A549 (cell line): ENCODE measurements at regions not wholly inside any gene's neighbourhood (a gene's known extent, or its start where the extent isn't known, plus 50 kb on each side); places are given as distances from the start of the nearest gene placed in this dataset.

Experiments
- ATAC-seq, 2 experiments: fragments of 200-7000 bp in 1 of 2; fragments of >200 bp in 1 of 2; cut with Nextera tagmentation in 1 of 2; cut with Tn5 transposase in 1 of 2; 3 replicates each; pipeline versions ENCODE4 v1.8.0 to v1.9.1; 2018 to 2020; ENCODE audit warnings: mild to moderate bottlenecking in 1 of 2, moderate library complexity in 1 of 2
- CTCF ChIA-PET: fragments of 300-600 bp; sonication (Branson Sonifier 250); formaldehyde crosslinking; extraction: SDS; loops from one replicate; lab custom pipeline; 2021; ENCODE audit warnings: antibody characterized with exemption, inconsistent platforms; lab: Yijun Ruan, JAX
- POLR2A ChIA-PET: fragments of 350-600 bp; formaldehyde crosslinking; extraction: SDS; loops from one replicate; lab custom pipeline; 2021; ENCODE audit warnings: antibody characterized with exemption, inconsistent platforms; lab: Yijun Ruan, JAX
- DNase-seq, 2 experiments: peaks; one replicate each; pipeline versions ENCODE4 v3.0.0 to v3.0.0-alpha.2; 2011 to 2016; ENCODE audit warnings: low read depth in 1 of 2, low spot score in 1 of 2
- FAIRE-seq: peaks from 2 replicates; lab custom pipeline; 2011; peaks lifted over from hg19 to GRCh38; lab: Jason Lieb, UNC
- H3K27ac ChIP-seq, 2 experiments: fragments of >200 bp; sonication (Bioruptor Twin); formaldehyde crosslinking; 3 replicates each; pipeline ENCODE4 v1.5.1; 2016 to 2017
- H3K4me1 ChIP-seq: fragments of >200 bp; sonication (Bioruptor Twin); formaldehyde crosslinking; 3 replicates; pipeline ENCODE4 v1.6.1; 2016
- H3K4me2 ChIP-seq: fragments of >200 bp; sonication (Bioruptor Twin); formaldehyde crosslinking; 3 replicates; pipeline ENCODE4 v1.6.1; 2016
- H3K4me3 ChIP-seq: fragments of >200 bp; sonication (Bioruptor Twin); formaldehyde crosslinking; 3 replicates; pipeline ENCODE4 v1.5.1; 2016
- H3K9me3 ChIP-seq: fragments of >200 bp; sonication (Bioruptor Twin); formaldehyde crosslinking; 3 replicates; pipeline ENCODE4 v1.6.1; 2016
- BCL3 ChIP-seq: fragments of >200 bp; sonication (Bioruptor Twin); formaldehyde crosslinking; IDR thresholded peaks from 3 replicates; pipeline ENCODE4 v1.6.1; 2016
- CHD2 ChIP-seq: fragments of 150-350 bp; IDR thresholded peaks from 2 replicates; pipeline ENCODE4 v1.6.1; 2014; ENCODE audit warnings: low read length; ENCODE audit not compliant: partially characterized antibody
- CHD4 ChIP-seq: fragments of 200-600 bp; sonication (generic); IDR thresholded peaks from 2 replicates; pipeline ENCODE4 v1.6.1; 2016; ENCODE audit warnings: antibody characterized with exemption, mild to moderate bottlenecking, borderline replicate concordance
- EHF ChIP-seq: fragments of 250-450 bp; sonication (Bioruptor Pico); IDR thresholded peaks from 2 replicates; pipeline ENCODE4 v1.5.0; 2020; ENCODE audit warnings: mild to moderate bottlenecking
- EHMT2 ChIP-seq: fragments of 200-600 bp; sonication (generic); IDR thresholded peaks from 2 replicates; pipeline ENCODE4 v1.6.1; 2016; ENCODE audit warnings: antibody characterized with exemption, low read depth, mild to moderate bottlenecking, moderate library complexity
- ELK1 ChIP-seq: fragments of 150-350 bp; IDR thresholded peaks from 2 replicates; pipeline ENCODE4 v1.6.1; 2014; ENCODE audit warnings: low read depth, mild to moderate bottlenecking, low read length
- EP300 ChIP-seq, 2 experiments: fragments of >200 bp; sonication (Bioruptor Twin); formaldehyde crosslinking; IDR thresholded peaks; 2 replicates in 1 of 2; 3 replicates in 1 of 2; pipeline ENCODE4 v1.6.1; 2016 to 2017
- ESRRA ChIP-seq: fragments of 150-350 bp; IDR thresholded peaks from 2 replicates; pipeline ENCODE4 v1.6.1; 2014; ENCODE audit warnings: mild to moderate bottlenecking, low read length, borderline replicate concordance
- FOSB ChIP-seq: fragments of 250-450 bp; sonication (Bioruptor Pico); IDR thresholded peaks from 2 replicates; pipeline ENCODE4 v1.5.0; 2020; ENCODE audit warnings: mild to moderate bottlenecking, moderate library complexity
- FOSL2 ChIP-seq, 2 experiments: fragments of 450-650 bp in 1 of 2; fragments of >200 bp in 1 of 2; sonication (Bioruptor Twin) in 1 of 2; formaldehyde crosslinking; IDR thresholded peaks; 2 replicates each; pipeline versions ENCODE4 v1.5.0 to v1.6.1; 2016 to 2020; ENCODE audit warnings: mild to moderate bottlenecking in 1 of 2, moderate library complexity in 1 of 2
- FOXS1 ChIP-seq: fragments of 250-450 bp; sonication (Bioruptor Pico); IDR thresholded peaks from 2 replicates; pipeline ENCODE4 v1.5.0; 2020; ENCODE audit warnings: mild to moderate bottlenecking, moderate library complexity
- GATA3 ChIP-seq: IDR thresholded peaks from 2 replicates; pipeline ENCODE4 v1.6.1; 2012; ENCODE audit warnings: borderline replicate concordance
- HMGXB4 ChIP-seq: fragments of 250-450 bp; sonication (Bioruptor Pico); IDR thresholded peaks from 2 replicates; pipeline ENCODE4 v1.5.0; 2021; ENCODE audit warnings: mild to moderate bottlenecking, moderate library complexity, borderline replicate concordance
- JUN ChIP-seq, 2 experiments: fragments of >200 bp; sonication (Bioruptor Twin); formaldehyde crosslinking; IDR thresholded peaks; 2 replicates in 1 of 2; 3 replicates in 1 of 2; pipeline ENCODE4 v1.6.1; 2016 to 2017
- KDM1A ChIP-seq: fragments of 200-600 bp; sonication (generic); IDR thresholded peaks from 2 replicates; pipeline ENCODE4 v1.6.1; 2016; ENCODE audit warnings: low read depth, mild to moderate bottlenecking
- KDM5A ChIP-seq: fragments of 200-600 bp; sonication (generic); IDR thresholded peaks from 2 replicates; pipeline ENCODE4 v1.6.1; 2016; ENCODE audit warnings: antibody characterized with exemption, mild to moderate bottlenecking
- MAFK ChIP-seq: fragments of 450-650 bp; IDR thresholded peaks from 2 replicates; pipeline ENCODE4 v1.6.1; 2014; ENCODE audit not compliant: partially characterized antibody
- MAZ ChIP-seq: fragments of 150-350 bp; IDR thresholded peaks from 2 replicates; pipeline ENCODE4 v1.6.1; 2014; ENCODE audit warnings: antibody characterized with exemption, low read depth, low read length, borderline replicate concordance
- NFE2L2 ChIP-seq: fragments of 150-350 bp; conservative IDR thresholded peaks from 2 replicates; pipeline ENCODE4 v1.6.1; 2014; ENCODE audit warnings: low read length
- NPAS2 ChIP-seq: fragments of 250-450 bp; sonication (Bioruptor Pico); IDR thresholded peaks from 2 replicates; pipeline ENCODE4 v1.8.0; 2022; ENCODE audit warnings: mild to moderate bottlenecking, moderate library complexity, borderline replicate concordance
- PHF8 ChIP-seq: fragments of 200-600 bp; sonication (generic); IDR thresholded peaks from 2 replicates; pipeline ENCODE4 v1.6.1; 2016; ENCODE audit warnings: low read depth, mild to moderate bottlenecking, antibody characterized with exemption, moderate library complexity, borderline replicate concordance
- POLR2A ChIP-seq: IDR thresholded peaks from 2 replicates; pipeline ENCODE4 v1.6.1; 2012; ENCODE audit warnings: mild to moderate bottlenecking, low read length
- POLR2AphosphoS2 ChIP-seq: conservative IDR thresholded peaks from 2 replicates; pipeline ENCODE4 v1.6.1; 2012; ENCODE audit warnings: low read length, improper control_type of control experiment, inconsistent platforms
- RAD21 ChIP-seq, 2 experiments: fragments of >200 bp in 1 of 2; sonication (Bioruptor Twin) in 1 of 2; formaldehyde crosslinking in 1 of 2; IDR thresholded peaks in 1 of 2; conservative IDR thresholded peaks in 1 of 2; 2 replicates in 1 of 2; 3 replicates in 1 of 2; pipeline ENCODE4 v1.6.1; 2012 to 2018; ENCODE audit warnings: inconsistent platforms in 1 of 2
- REST ChIP-seq: fragments of 200-600 bp; sonication (generic); IDR thresholded peaks from 2 replicates; pipeline ENCODE4 v1.6.1; 2016; ENCODE audit warnings: antibody characterized with exemption, mild to moderate bottlenecking, moderate library complexity
- RNF2 ChIP-seq: fragments of 200-600 bp; sonication (generic); IDR thresholded peaks from 2 replicates; pipeline ENCODE4 v1.6.1; 2016; ENCODE audit warnings: low read depth, mild to moderate bottlenecking, antibody characterized with exemption, moderate library complexity, borderline replicate concordance
- TFCP2L1 ChIP-seq: fragments of 250-450 bp; sonication (Bioruptor Pico); IDR thresholded peaks from 2 replicates; pipeline ENCODE4 v1.5.0; 2021; ENCODE audit warnings: mild to moderate bottlenecking
- USF2 ChIP-seq: fragments of 450-650 bp; IDR thresholded peaks from 2 replicates; pipeline ENCODE4 v1.6.1; 2014; ENCODE audit warnings: antibody characterized with exemption
- ZC3H11A ChIP-seq: fragments of 450-650 bp; IDR thresholded peaks from 2 replicates; pipeline ENCODE4 v1.6.1; 2014; ENCODE audit warnings: antibody characterized with exemption, mild to moderate bottlenecking
- ZSCAN20 ChIP-seq: fragments of 250-450 bp; sonication (Bioruptor Pico); IDR thresholded peaks from 2 replicates; pipeline ENCODE4 v1.8.0; 2022; ENCODE audit warnings: mild to moderate bottlenecking, moderate library complexity
- WGBS: methylation state at CpG from one replicate; pipeline ENCODE4 v1.1.6; 2017; ENCODE audit errors: missing lambda C conversion rate; 5-methylcytosine and 5-hydroxymethylcytosine counted together

GRCh38 chr11:92128026-92128425 is 96.6 kb upstream of the FAT3 start:
- Histone ChIP-seq H3K27ac (no peak overlapping the region), H3K4me1 (peaks cover 25% of the 10 kb centered on the region), H3K4me3 (no peak overlapping the region)
- CTCF ChIA-PET: no interaction called here
- FAIRE-seq: no peak
- TF ChIP-seq CHD4: no peak
- no peak for TF ChIP-seq ESRRA
- TF ChIP-seq REST: no peak
- no peak for TF ChIP-seq MAZ
- no peak for TF ChIP-seq EHF
- no peak for TF ChIP-seq RAD21 (conservative IDR thresholded peaks at IDR 0.05 in 1 of 2, IDR thresholded peaks at IDR 0.05 in 1 of 2)
- no peak for TF ChIP-seq EHMT2
- no peak for TF ChIP-seq NPAS2
- no peak for TF ChIP-seq EP300 (IDR thresholded peaks at IDR 0.05)
- no peak for TF ChIP-seq FOXS1 (CRISPR knock-in tag)
- TF ChIP-seq MAFK: no peak
- TF ChIP-seq FOSB (CRISPR knock-in tag): no peak
- TF ChIP-seq, all 56 proteins: peak for 0
- POLR2A ChIA-PET: no interaction called here
- no peak for ATAC-seq
- H3K4me2 ChIP-seq: no peak overlapping the region
- 50% methylated on average over 2 of the region's 2 CpGs for WGBS
- H3K9me3 ChIP-seq: no peaks in the 10 kb centered on the region
- DNase-seq: no peak

GRCh38 chr11:92125321-92125720 is 99.3 kb upstream of the FAT3 start:
- H3K4me3 ChIP-seq: no peak overlapping the region
- ChIA-PET POLR2A (no interaction called here), CTCF (no interaction called here)
- DNase-seq: no peak
- ATAC-seq: no peak
- no peaks in the 10 kb centered on the region; the same call in 2 of the 3 replicates for H3K9me3 ChIP-seq
- no peak overlapping the region for H3K27ac ChIP-seq
- TF ChIP-seq PHF8 (no peak), HMGXB4 (CRISPR knock-in tag) (no peak), BCL3 (no peak), ELK1 (no peak), ZC3H11A (no peak), FOSB (CRISPR knock-in tag) (no peak), RNF2 (no peak), ZSCAN20 (CRISPR knock-in tag) (no peak), USF2 (no peak), TFCP2L1 (no peak), KDM1A (no peak), KDM5A (no peak), POLR2A (no peak), GATA3 (no peak), NFE2L2 (no peak), CHD2 (no peak), EHMT2 (no peak), FOSL2 (IDR thresholded peaks at IDR 0.05) (no peak), FOSL2 (CRISPR knock-in tag; IDR thresholded peaks at IDR 0.05) (no peak), JUN (IDR thresholded peaks at IDR 0.05) (no peak), POLR2AphosphoS2 (no peak)
- peaks cover 16% of the 10 kb centered on the region; the same call in 2 of the 3 replicates for H3K4me1 ChIP-seq
- H3K4me2 ChIP-seq: no peak overlapping the region
- no peak for FAIRE-seq
